ENCODE measurements at regions not wholly inside any gene's neighbourhood (a gene's known extent, or its start where the extent isn't known, plus 50 kb on each side); places are given as distances from the start of the nearest gene placed in this dataset.
"Not testable (repeated sequence)": the region's sequence is repeated elsewhere in the genome, so short reads cannot be mapped to it uniquely, and the experiment has no call there.

- no peaks in the 10 kb centered on the region for H3K36me3 Mint-ChIP-seq (ENCODE audit: low read depth)
- DNase-seq (ENCODE audit: low spot score), result no peak
- no peaks in the 10 kb centered on the region for H3K27me3 Mint-ChIP-seq (ENCODE audit: low read depth)
- H3K4me1 Mint-ChIP-seq (ENCODE audit: low read depth), result no peaks in the 10 kb centered on the region
- intact Hi-C loops (cut with micrococcal nuclease), result no loop called here
- no peak overlapping the region for H3K27ac Mint-ChIP-seq
- no peak overlapping the region for H3K4me3 Mint-ChIP-seq (ENCODE audit: low read depth)
- no peaks in the 10 kb centered on the region for H3K9me3 Mint-ChIP-seq
Observed at GRCh38 chr11:71093783-71094182, 158.6 kb downstream of the SHANK2 start.

- Mint-ChIP-seq H3K9me3 (no peaks in the 10 kb centered on the region), H3K4me1 (ENCODE audit: low read depth) (no peaks in the 10 kb centered on the region), H3K27me3 (ENCODE audit: low read depth) (no peaks in the 10 kb centered on the region), H3K36me3 (ENCODE audit: low read depth) (no peaks in the 10 kb centered on the region), H3K4me3 (ENCODE audit: low read depth) (no peak overlapping the region), H3K27ac (no peak overlapping the region)
- no peak for DNase-seq (ENCODE audit: low spot score)
- intact Hi-C loops (cut with micrococcal nuclease), result no loop called here
Observed at GRCh38 chr11:71091506-71092265, 160.7 kb downstream of the SHANK2 start.

DNA sequence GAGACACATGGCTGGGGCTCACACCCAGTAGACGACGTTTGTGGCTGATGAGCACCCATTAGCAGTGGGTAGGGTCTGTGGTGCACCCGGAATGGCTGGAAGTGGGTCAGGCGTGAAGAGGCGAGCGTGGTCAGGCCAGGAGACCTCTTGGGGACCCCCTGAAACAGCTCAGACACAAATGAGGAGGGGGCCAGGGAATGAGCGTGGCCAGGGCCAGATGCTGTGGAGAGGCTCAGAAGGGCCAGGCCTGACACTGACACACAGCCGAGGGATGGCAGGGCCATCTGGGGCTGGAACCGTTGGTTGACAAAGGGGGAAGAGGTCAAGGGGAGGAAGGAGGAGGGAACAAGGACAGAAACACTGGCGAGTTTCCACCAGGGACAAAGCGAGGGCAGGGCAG, 162.8 kb downstream of the SHANK2 start:
- no peaks in the 10 kb centered on the region for H3K9me3 Mint-ChIP-seq
- H3K36me3 Mint-ChIP-seq (ENCODE audit: low read depth), result no peaks in the 10 kb centered on the region
- no peaks in the 10 kb centered on the region for H3K4me1 Mint-ChIP-seq (ENCODE audit: low read depth)
- intact Hi-C loops (cut with micrococcal nuclease), result no loop called here
- H3K27ac Mint-ChIP-seq, result no peak overlapping the region
- H3K27me3 Mint-ChIP-seq (ENCODE audit: low read depth), result no peaks in the 10 kb centered on the region
- H3K4me3 Mint-ChIP-seq (ENCODE audit: low read depth), result no peak overlapping the region
- DNase-seq (ENCODE audit: low spot score), result no peak

GRCh38 chr11:71088314-71089215, 163.8 kb downstream of the SHANK2 start:
- H3K27me3 Mint-ChIP-seq (ENCODE audit: low read depth); intact Hi-C loops (cut with micrococcal nuclease); H3K36me3 Mint-ChIP-seq (ENCODE audit: low read depth); H3K27ac Mint-ChIP-seq; H3K4me3 Mint-ChIP-seq (ENCODE audit: low read depth); H3K9me3 Mint-ChIP-seq; DNase-seq (ENCODE audit: low spot score); H3K4me1 Mint-ChIP-seq (ENCODE audit: low read depth): not testable (repeated sequence)

GRCh38 chr11:71086687-71087258, 165.6 kb downstream of the SHANK2 start:
- intact Hi-C loops (cut with micrococcal nuclease), result no loop called here
- Mint-ChIP-seq H3K4me3 (ENCODE audit: low read depth) (no peak overlapping the region), H3K27ac (no peak overlapping the region), H3K36me3 (ENCODE audit: low read depth) (no peaks in the 10 kb centered on the region), H3K4me1 (ENCODE audit: low read depth) (no peaks in the 10 kb centered on the region), H3K27me3 (ENCODE audit: low read depth) (no peaks in the 10 kb centered on the region), H3K9me3 (no peaks in the 10 kb centered on the region)
- no peak for DNase-seq (ENCODE audit: low spot score)

DNA sequence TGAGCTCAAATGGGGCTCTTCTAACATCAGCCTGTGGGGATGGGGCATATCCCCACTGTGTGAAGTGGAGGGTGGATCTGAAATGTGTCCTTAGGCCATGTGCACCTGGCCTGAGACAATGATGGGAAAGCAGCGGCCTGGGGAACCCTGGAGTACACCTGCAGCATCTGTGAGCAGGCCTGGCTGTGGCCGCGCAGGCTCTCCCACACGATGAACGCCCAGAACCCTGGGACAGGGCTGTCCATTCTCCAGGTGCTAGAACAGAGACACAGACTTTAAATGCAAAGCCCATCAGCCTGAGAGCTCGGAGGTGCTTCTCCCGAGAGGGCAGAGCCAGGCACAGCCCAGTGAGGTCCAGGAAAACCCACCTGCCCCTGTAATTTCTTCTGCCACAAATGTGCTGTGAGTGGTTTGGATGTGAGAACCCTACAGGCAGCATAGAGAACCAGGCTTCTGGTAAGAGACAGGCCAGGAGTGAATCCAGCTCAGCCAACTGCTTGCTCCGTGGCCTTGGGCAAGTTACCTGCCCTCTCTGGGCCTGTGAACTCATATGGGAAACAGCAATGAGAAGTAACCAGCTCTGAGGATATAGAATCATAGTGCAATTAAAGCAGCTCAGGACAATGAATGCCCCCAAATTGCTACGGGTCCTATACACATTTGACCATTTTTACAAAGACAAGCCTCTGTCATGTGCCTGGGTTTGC, 167.9 kb downstream of the SHANK2 start:
- Mint-ChIP-seq H3K4me1 (ENCODE audit: low read depth) (no peaks in the 10 kb centered on the region), H3K4me3 (ENCODE audit: low read depth) (no peak overlapping the region), H3K9me3 (no peaks in the 10 kb centered on the region), H3K27me3 (ENCODE audit: low read depth) (no peaks in the 10 kb centered on the region), H3K27ac (no peak overlapping the region), H3K36me3 (ENCODE audit: low read depth) (no peaks in the 10 kb centered on the region)
- intact Hi-C loops (cut with micrococcal nuclease), result no loop called here
- DNase-seq (ENCODE audit: low spot score), result no peak

GRCh38 chr11:71083105-71083504, 169.3 kb downstream of the SHANK2 start:
- H3K36me3 Mint-ChIP-seq (ENCODE audit: low read depth), result no peaks in the 10 kb centered on the region
- H3K4me1 Mint-ChIP-seq (ENCODE audit: low read depth), result no peaks in the 10 kb centered on the region
- intact Hi-C loops (cut with micrococcal nuclease), result no loop called here
- no peak for DNase-seq (ENCODE audit: low spot score)
- no peaks in the 10 kb centered on the region for H3K9me3 Mint-ChIP-seq
- no peak overlapping the region for H3K27ac Mint-ChIP-seq
- no peak overlapping the region for H3K4me3 Mint-ChIP-seq (ENCODE audit: low read depth)
- no peaks in the 10 kb centered on the region for H3K27me3 Mint-ChIP-seq (ENCODE audit: low read depth)

- no peak overlapping the region for H3K4me3 Mint-ChIP-seq (ENCODE audit: low read depth)
- intact Hi-C loops (cut with micrococcal nuclease), result no loop called here
- no peaks in the 10 kb centered on the region for H3K27me3 Mint-ChIP-seq (ENCODE audit: low read depth)
- no peaks in the 10 kb centered on the region for H3K9me3 Mint-ChIP-seq
- H3K36me3 Mint-ChIP-seq (ENCODE audit: low read depth), result no peaks in the 10 kb centered on the region
- no peak overlapping the region for H3K27ac Mint-ChIP-seq
- no peaks in the 10 kb centered on the region for H3K4me1 Mint-ChIP-seq (ENCODE audit: low read depth)
- DNase-seq (ENCODE audit: low spot score), result no peak
Observed at GRCh38 chr11:71082454-71082853, 169.9 kb downstream of the SHANK2 start.

DNA sequence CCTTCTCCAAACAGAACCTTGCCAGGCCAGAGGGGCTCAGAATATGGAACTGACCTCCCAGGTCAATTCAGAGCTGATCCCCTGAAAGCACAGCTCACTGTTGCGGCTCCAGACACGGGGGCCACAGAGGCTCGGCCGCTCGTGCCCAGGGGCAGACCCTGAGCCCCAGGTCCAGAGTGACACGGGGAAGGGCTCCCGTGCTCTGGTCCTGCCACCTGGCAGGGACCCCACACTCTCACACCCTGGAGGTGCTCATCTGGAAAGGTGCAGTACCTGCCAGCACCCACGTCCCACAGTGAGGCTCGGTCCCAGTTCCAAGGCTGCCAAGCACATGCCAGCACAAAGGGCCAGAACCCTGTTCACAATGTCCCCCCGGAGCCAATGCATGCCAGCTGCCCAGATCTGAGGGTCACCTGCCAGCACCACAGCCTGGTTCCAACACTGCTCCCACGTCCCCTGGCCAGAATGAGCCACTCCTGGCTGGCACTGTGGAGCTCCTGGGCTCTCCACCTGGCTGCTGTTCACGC, 170.6 kb downstream of the SHANK2 start:
- H3K36me3 Mint-ChIP-seq (ENCODE audit: low read depth), result no peaks in the 10 kb centered on the region
- no peaks in the 10 kb centered on the region for H3K4me1 Mint-ChIP-seq (ENCODE audit: low read depth)
- no peaks in the 10 kb centered on the region for H3K27me3 Mint-ChIP-seq (ENCODE audit: low read depth)
- intact Hi-C loops (cut with micrococcal nuclease), result no loop called here
- DNase-seq (ENCODE audit: low spot score), result no peak
- no peaks in the 10 kb centered on the region for H3K9me3 Mint-ChIP-seq
- H3K4me3 Mint-ChIP-seq (ENCODE audit: low read depth), result no peak overlapping the region
- H3K27ac Mint-ChIP-seq, result no peak overlapping the region

DNA sequence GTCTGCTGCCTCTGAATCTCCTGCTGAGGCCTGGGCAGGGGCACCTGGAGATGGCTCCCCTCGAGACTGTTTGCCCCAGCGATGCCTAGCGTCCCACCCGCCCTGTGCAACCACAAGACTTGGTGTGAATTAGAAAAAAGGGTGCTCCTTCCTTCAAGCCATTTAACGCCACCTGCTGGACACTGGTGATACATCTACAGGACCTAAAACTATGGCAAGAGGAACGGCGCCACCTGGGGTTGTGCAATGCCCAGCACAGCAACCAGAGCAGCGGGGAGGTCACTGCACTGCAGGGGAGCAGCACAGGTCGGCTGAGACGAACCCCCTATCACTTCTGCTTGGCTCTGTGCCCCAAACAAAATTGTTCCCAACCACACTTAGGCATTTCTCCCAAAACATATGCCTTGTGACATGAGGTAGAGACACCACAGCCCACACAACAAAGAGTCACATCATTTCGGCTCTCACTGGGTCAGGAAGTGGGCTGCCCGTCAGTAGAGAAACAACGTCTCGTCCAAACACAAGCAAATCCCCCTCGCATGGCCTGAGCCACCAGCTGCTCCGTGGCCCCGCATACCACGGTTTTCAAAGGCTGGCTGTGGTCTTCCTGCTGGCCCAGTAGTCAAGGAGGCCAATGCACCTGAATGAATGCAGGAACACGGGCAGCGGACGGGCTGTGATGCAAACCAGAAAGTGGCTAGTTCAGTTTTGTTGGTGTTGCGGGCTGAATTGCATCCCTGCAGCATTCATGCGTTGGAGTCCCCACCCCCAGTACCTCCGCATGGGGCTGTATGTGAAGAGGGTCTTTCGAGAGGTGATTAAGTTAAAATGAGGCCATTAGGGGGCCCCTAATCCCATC, 171.9 kb downstream of the SHANK2 start:
- no peaks in the 10 kb centered on the region for H3K9me3 Mint-ChIP-seq
- H3K36me3 Mint-ChIP-seq (ENCODE audit: low read depth), result no peaks in the 10 kb centered on the region
- H3K27me3 Mint-ChIP-seq (ENCODE audit: low read depth), result no peaks in the 10 kb centered on the region
- DNase-seq (ENCODE audit: low spot score), result peak; percentile 12
- H3K27ac Mint-ChIP-seq, result no peak overlapping the region
- H3K4me1 Mint-ChIP-seq (ENCODE audit: low read depth), result no peaks in the 10 kb centered on the region
- intact Hi-C loops (cut with micrococcal nuclease), result no loop called here
- H3K4me3 Mint-ChIP-seq (ENCODE audit: low read depth), result no peak overlapping the region

DNA sequence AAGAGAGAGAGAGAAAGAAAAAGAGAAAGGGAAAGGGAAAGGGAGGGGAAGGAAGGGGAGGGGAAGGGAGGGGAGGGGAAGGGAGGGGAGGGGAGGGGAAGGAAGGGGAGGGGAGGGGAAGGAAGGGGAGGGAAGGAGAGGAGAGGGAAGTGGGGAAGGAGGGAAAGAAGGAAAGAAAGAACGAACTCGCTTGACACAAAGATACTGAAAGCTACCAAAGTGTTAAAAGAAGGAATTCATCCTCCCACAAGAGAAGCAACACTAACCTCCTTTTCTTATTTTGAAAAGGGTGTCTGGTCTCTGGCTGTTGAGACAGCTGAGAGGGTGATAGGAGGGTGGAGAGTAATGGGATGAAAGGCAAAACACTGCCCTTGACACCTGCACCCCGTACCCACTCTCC, 172.6 kb downstream of the SHANK2 start:
- DNase-seq (ENCODE audit: low spot score), result no peak
- no peaks in the 10 kb centered on the region for H3K9me3 Mint-ChIP-seq
- no peaks in the 10 kb centered on the region for H3K27me3 Mint-ChIP-seq (ENCODE audit: low read depth)
- H3K4me3 Mint-ChIP-seq (ENCODE audit: low read depth), result no peak overlapping the region
- H3K36me3 Mint-ChIP-seq (ENCODE audit: low read depth), result no peaks in the 10 kb centered on the region
- H3K27ac Mint-ChIP-seq, result no peak overlapping the region
- no peaks in the 10 kb centered on the region for H3K4me1 Mint-ChIP-seq (ENCODE audit: low read depth)
- intact Hi-C loops (cut with micrococcal nuclease), result no loop called here

GRCh38 chr11:71078482-71078881, 173.9 kb downstream of the SHANK2 start:
- Mint-ChIP-seq H3K27me3 (ENCODE audit: low read depth) (no peaks in the 10 kb centered on the region), H3K27ac (no peak overlapping the region), H3K36me3 (ENCODE audit: low read depth) (no peaks in the 10 kb centered on the region), H3K4me3 (ENCODE audit: low read depth) (no peak overlapping the region), H3K9me3 (no peaks in the 10 kb centered on the region), H3K4me1 (ENCODE audit: low read depth) (no peaks in the 10 kb centered on the region)
- no peak for DNase-seq (ENCODE audit: low spot score)
- intact Hi-C loops (cut with micrococcal nuclease), result no loop called here

Data from activated T-helper 2 cell treated with anti-CD3 and anti-CD28 coated beads, Interferon-gamma antibody, Interleukin-2, Interleukin-4, amounts not matched to agents 10 μg/mL and 5 μg/mL and 100 μg/mL, durations not matched to agents 14 hours and 24 hours and 36 hours (primary cell).